Daoy (cell line): ENCODE measurements at regions not wholly inside any gene's neighbourhood (a gene's known extent, or its start where the extent isn't known, plus 50 kb on each side); places are given as distances from the start of the nearest gene placed in this dataset.
"Not testable (repeated sequence)": the region's sequence is repeated elsewhere in the genome, so short reads cannot be mapped to it uniquely, and the experiment has no call there.

Experiments
- DNase-seq: peaks from one replicate; pipeline ENCODE4 v3.0.0-alpha.2; 2015; ENCODE audit warnings: low read depth

DNA sequence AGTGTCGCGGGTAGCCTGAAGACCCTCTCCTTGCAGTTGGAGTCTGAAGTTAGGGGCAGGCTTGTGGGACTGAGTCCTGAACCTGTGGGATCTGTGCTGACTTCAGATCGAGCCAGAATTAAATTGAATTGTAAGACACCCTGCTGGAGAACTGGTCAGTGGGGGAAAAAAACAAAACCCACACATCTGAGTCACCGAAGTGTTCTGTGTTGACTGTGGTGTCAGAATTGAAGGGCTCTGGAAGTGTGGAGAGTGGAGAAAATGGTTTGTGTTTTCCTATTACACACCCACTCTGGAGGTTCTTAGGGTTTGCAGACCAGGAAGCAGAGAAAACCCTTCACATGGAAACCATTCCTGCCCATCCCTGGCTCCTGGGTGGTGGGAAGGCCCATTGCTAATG, 209.5 kb upstream of the GALNT2 start:
- DNase-seq, result peak; percentile 55

DNA sequence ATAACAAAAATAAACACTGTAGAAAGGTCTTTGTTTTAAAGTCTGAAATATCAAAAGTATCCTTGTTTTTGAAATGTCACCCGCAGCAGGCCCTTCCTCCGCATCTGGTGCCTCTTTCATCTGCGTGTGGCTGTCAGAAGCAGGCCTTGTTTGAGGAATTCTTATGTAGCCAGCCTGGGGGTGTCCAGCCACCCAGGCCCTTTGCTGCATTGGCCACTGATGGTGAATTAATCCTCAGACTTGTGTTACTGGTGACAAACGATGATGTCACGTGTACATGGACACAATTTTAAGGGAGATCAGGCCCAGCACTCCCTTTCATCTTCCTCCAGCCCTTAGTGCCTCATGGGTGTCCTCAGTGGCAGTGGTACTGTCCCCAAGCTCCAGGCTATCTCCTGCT, 208.0 kb upstream of the GALNT2 start:
- DNase-seq, result no peak

GRCh38 chr1:229860926-229861325, 206.1 kb upstream of the GALNT2 start:
- no peak for DNase-seq

- no peak for DNase-seq
These were observed 204.8 kb upstream of the GALNT2 start for GRCh38 chr1:229862017-229862774.

DNA sequence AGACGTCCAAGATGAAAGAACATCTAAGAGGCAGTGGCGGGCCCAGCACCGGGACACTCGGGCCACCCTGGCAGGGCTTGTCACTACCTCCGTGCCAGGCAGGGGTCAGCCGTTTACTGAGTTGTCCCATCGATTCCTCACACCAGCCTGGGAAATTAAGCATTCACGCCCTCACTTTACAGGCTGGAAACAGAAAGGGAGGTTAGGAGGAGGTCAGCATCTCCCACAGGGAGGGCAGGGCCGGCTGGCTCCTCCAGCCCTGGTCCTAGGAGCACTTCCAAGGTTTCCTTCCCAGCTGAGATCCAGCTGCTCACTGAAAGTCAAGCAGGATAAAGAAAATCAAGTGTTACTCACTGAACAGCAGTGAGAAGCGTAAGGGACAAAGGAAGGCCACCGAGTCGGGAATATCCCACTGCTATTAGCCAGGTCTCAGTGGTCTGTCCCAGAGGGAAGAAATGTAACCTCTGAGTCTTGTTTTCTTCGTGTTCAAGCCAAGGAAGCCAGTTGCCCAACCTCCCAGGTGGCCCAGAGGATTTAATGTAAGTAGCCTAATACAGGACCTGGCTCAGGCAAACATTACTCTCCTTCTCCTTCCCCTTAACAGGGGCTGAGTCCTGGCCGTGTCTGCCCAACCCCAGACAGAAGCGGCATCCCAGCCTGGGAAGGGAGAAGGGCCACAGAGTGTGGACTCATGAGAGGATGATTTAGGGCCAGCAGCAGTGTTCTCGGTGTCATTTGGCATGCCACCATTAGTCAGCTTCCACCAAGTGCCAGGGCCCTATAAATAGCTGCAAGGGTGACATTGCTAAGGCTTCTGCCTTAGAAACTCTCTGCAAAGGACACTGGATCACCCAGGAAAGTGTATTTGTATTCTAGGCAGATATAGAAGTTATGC, 203.1 kb upstream of the GALNT2 start:
- DNase-seq, result no peak

DNA sequence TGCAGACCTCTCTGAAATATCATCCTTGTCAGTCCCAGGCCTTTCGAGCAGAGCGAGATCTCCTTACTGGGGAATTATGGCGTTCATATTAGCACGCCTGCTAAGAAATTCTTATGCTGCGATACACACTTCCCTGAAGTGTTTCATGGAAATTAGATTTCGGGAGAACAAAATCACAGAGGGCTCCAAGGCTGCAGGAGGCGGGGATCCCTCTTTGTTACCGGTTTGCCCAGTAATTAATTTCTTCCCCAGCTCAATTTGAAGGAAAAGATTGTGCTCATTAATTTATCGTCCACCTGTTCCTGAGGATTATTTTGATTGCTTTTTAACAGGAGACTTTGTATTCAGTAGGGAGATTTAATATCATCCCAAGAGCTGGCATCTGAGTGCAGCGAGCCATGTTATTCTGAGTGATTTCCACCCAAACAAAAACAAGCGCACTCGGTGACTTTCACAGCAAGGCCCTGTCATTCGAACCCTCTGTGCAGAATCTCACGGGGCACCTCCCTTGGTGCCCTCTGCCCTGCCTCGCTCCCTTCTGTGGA, 202.3 kb upstream of the GALNT2 start:
- DNase-seq, result no peak

- not testable (repeated sequence) for DNase-seq
These were observed 201.7 kb upstream of the GALNT2 start for GRCh38 chr1:229865321-229865720.

- DNase-seq, result no peak
These were observed 199.3 kb upstream of the GALNT2 start for GRCh38 chr1:229867726-229868125.

GRCh38 chr1:229869240-229869639, 197.8 kb upstream of the GALNT2 start:
- DNase-seq, result peak; percentile 38

DNA sequence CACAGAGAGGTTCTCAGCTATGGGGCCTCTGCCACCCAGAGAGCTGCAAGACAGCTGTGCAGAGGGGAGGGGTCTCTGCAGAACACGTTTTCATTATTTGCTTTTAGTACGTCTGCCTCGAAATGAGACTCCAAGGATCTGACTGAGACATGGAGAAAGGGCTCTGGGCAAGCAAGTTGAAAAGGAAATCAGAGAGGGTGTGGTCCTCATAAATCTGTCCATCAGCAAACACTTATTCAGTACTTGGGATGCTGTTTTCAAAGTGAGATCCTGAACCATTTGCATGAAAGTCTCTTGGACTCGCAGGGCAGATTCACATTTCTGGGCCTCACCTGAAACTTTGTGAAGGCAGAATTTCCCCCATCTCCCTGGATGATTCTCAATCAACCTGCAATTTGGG, 197.4 kb upstream of the GALNT2 start:
- no peak for DNase-seq

DNA sequence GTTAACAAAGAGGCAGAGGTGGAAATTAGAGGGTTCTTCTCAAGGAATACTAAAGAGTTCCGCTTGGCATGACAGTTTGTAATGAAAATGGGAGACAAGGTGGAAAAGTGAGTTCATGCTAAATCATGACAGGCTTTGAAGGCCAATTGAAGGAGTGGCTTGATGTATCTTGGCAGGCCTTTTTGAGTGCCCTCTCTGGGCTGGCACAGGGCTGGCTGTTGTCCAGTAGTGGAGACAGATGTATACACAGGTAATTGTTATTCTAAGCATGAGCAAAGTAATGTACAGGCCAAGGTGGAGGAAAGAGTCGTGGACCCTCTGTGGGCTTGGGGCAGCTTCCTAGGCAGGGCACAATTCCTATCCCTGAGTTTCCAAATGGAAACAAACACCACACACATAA, 196.7 kb upstream of the GALNT2 start:
- no peak for DNase-seq

DNA sequence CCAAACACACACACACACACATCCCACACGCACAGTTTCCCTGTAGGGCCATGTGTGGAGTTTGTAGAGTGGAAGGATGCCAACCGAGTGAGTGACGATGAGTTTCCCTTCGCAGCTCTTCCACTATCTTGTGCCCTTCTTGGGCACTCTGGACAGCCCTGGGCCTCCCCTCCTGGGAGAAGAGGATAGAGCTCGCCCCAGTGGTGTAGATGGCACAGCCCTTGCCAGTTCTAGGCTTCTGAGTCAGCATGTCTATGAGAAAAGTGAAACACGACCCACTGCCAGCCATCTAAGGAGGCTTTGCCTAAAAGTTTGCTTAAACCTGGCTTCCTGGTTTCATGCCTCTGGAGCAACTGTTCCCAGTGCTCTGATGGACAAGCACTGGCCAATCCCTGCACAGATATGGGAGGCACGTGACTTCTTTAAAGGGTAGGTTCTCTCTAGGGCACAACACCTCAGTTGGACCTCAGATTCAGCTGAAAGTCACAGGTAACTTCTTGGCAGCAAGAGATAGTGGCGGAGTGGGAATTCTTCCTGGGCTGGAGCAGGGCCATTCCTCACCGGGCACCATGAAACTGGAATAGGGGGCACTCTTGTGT, 195.9 kb upstream of the GALNT2 start:
- no peak for DNase-seq

DNA sequence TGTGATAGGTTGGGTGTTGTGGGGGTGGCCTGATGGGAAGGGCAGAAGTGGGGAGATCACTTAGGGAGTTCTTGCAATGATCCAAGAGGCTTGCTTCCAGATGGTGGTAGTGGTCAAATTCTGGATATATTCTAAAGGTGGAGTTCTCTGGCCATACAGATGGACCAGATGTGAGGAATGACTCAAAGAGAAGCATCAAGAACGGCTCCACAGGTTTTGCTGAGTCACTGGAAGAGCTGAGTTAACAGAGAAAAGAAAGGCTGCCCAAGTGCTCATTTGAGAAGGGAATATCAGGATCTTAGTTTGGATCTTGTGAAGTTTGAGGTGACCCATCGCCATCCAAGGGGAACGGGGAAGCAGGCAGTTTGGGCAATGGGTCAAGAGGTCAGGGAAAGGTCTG, 192.9 kb upstream of the GALNT2 start:
- DNase-seq, result no peak

DNA sequence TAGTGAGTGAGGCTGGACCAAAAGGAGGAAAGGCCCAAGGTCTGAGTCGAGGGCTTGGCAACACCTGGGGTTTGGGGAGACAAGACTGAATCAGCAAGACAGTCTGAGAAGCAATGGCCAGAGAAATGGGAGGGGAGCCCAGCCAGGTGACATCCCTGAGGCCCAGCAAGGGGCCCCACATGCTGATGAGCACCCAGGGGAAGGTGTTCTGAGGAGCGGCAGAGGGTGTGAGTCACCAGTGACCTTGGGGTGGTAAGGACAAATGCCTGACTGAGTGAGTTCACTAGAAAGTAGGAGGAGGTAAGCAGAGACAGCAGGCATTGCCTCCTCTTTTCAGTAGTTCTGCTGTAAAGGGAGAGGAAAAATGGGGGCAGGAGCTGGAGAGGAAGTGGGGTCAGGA, 192.4 kb upstream of the GALNT2 start:
- DNase-seq, result peak; percentile 26

GRCh38 chr1:229875086-229875485, 192.0 kb upstream of the GALNT2 start:
- DNase-seq, result no peak

DNA sequence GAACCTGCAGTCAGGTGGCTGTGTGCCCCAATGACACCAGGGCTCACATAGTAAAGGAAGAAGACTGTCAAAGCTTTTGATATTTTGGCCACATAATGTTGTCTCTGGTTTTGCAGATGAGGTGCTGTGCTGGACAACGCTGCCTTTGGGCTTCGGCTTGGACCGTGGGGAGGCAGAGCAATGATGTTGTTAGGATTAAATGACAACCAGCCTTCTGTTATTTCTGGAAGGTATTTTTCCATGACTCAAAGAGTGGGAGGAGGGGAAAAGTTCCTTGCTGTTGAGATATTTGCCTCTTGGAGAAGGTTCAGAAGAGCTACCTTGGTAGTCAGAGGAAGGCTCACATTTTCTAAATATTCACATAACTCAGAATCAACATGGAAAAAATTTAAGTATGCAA, 187.3 kb upstream of the GALNT2 start:
- peak; percentile 20 for DNase-seq

DNA sequence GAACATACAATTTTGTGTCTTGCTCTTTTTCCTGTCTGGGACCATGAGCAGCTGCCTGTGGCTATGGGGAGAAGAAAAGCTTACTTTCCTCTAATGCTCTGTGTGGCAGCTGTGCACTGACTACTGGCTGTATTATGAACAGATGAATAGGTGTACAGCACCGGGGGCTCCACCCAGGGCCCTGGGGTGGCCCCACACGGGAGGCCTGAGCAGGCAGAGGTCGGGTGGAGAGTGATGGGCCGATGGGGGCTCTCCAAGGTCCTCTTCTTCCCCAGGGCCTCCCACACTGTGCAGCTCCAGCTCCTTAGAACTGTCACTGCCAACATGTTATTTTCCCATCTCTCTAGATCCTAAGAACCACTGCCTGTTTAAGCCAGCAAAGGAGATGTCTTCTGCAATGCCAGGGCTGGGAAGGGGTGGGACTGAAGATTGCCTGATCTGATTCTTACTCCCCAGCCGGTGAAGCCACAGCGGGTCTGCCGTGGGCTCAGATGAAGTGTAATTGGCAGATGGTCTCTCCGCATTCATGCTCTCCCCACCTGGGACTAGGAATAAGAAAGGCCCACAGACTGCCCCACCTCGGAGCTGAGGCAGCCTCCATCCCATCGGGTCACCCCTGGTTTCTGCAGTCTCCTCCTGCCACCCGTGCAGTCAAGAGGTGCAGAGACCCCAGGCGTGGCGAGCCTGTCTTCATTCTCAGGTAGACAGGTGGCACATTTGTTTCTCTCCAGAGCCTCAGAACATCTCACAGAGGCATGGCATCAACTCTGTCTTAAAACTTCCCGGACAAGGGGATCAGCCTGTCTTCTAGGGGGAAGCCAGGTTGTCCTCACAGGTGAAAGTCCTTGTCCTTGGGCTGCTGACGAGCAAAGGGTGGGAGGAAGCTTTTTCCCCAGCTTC, 186.5 kb upstream of the GALNT2 start:
- no peak for DNase-seq

GRCh38 chr1:229882621-229883020, 184.4 kb upstream of the GALNT2 start:
- DNase-seq, result no peak

DNA sequence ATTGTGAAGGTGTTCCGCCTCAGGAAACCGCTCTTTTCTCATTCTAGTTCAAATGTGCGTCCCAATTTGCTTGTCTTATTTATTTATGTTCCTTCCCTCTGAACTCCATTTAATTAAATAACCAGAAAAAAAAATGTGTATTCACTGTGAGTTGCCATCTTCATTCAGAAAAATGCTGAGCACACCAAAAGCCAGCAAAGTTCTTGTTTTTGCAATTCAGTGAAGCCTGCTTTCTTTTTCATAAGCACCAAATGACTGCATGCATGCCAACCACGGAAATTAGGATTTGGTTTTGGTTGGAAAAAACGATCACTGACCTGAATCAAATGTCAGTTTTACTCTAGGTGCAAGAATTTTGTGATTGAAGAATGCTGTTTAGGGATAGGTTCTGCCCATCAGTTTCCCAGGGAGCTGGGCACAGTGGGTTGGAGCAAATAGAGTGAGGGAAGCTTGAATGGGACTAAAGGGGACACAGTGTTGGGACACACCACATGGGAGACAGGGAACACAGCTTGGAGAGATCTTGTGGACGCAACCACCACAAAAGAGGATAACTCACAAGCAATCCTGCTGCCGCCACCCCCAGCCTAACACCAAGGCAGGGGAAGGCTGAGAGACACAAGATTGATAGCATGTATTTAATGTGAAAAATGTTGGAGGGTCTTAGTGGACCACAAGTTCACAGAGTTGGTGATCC, 183.4 kb upstream of the GALNT2 start:
- no peak for DNase-seq

- no peak for DNase-seq
These were observed 182.3 kb upstream of the GALNT2 start for GRCh38 chr1:229884765-229885164.
